ENCODE measurements at regions not wholly inside any gene's neighbourhood (a gene's known extent, or its start where the extent isn't known, plus 50 kb on each side); places are given as distances from the start of the nearest gene placed in this dataset.

DNA sequence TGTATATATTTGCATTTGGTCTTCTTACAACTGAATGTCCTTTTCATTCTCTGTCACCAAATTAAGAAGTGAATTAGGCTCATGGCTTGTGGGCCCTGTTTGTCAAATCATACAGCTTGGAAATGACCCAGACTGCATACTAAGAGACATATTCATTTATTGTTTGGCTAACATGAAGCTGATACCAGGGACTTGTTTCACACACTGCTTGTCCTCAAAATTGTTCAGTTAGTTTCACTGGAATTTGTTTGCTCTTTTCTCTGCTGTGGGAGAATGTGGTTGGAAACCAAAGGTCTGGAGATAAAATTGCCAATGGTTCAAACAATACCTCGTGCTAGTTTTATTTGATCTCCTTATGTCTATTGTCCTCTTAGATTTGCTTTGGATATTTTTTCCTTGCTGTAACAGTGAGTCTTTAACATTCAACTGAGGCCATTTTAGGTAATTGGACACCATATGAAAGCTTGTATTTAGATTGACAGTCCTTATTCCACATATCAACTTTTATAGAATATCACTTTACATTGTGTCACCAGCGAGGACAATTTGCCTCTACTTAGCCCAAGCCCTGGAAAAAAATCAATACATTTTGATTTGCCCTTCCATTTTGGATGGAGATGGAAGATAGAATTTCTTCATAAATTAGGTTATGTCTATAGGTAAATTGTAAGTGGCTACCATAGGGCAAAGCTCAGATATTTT is 144.3 kb upstream of the MTAP start:
- DNase-seq (ENCODE audit: low read depth in 3 of 3, low spot score in 2 of 3), result no peak

GRCh38 chr9:21660976-21661375 is 141.5 kb upstream of the MTAP start:
- no peak for DNase-seq (ENCODE audit: low read depth in 3 of 3, low spot score in 2 of 3)

GRCh38 chr9:21661626-21662025 is 140.8 kb upstream of the MTAP start:
- no peak for DNase-seq (ENCODE audit: low read depth in 3 of 3, low spot score in 2 of 3)

DNA sequence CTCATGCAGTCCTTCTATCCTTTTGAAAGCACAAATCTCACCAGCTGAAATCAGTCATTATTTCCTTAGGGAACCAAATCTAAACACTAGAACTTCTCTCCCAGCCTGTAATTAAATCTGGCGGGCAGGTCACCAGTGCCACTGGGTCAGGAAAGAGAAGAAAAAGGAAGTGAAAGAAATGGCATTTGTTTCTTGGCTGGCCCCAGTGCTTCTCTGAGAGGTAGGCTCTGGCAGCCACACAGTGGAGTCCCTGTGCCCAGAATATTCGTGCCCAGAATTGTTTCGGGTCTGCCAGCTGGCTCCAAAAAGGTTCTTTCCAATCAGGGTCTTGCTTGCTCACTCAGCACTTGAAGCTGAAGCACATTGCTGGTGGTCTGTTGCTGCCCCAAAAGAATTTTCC is 133.9 kb upstream of the MTAP start:
- no peak for DNase-seq (ENCODE audit: low read depth in 3 of 3, low spot score in 2 of 3)

- DNase-seq (ENCODE audit: low read depth in 3 of 3, low spot score in 2 of 3), result no peak
Measured at GRCh38 chr9:21669701-21670100, 132.7 kb upstream of the MTAP start.

- no peak for DNase-seq (ENCODE audit: low read depth in 3 of 3, low spot score in 2 of 3)
Measured at GRCh38 chr9:21670374-21670773, 132.1 kb upstream of the MTAP start.

DNA sequence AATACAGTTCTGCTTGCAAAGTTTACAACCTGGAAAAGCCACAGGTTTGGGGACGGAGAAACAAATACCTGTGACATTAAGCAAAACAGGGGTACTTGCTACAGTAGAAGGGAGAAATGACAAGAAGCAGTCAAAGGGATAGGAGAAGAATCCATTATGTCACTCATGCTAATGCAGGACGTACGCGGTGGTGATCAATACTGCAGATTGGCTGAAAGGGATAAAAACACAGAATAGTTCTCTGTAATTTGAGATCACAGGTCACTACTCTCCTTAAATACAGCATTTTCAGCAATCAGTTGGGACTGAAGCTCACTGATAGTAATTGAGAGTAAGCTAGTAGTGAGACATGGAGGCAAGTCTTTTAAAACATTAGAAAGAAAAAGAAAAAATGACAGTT is 130.3 kb upstream of the MTAP start:
- no peak for DNase-seq (ENCODE audit: low read depth in 3 of 3, low spot score in 2 of 3)

DNA sequence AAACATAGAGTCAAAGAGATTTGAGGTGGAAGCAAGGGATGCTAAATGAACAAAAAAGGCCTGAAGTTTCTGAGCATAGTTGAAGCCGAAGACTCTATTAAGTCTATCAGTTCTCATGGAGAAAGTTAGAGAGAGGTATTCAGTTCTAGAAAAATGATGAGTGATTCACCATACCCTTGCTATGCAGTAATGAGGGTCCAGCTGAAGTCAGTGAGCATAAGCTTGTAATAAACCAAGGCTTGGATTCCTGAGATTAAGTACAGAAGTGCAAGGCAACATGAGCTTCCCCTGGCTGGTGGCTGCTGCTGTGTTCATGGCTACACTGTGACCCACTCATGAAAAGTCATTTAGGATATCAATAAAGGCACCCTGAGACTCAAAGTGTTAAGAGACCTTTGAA is 129.7 kb upstream of the MTAP start:
- DNase-seq (ENCODE audit: low read depth in 3 of 3, low spot score in 2 of 3), result no peak

- no peak for DNase-seq (ENCODE audit: low read depth in 3 of 3, low spot score in 2 of 3)
Measured at GRCh38 chr9:21674894-21675293, 127.5 kb upstream of the MTAP start.

- DNase-seq (ENCODE audit: low read depth in 3 of 3, low spot score in 2 of 3), result no peak
Measured at GRCh38 chr9:21677387-21677786, 125.0 kb upstream of the MTAP start.

GRCh38 chr9:21677834-21678233 is 124.6 kb upstream of the MTAP start:
- no peak for DNase-seq (ENCODE audit: low read depth in 3 of 3, low spot score in 2 of 3)

GRCh38 chr9:21679432-21679831 is 123.0 kb upstream of the MTAP start:
- DNase-seq (ENCODE audit: low read depth in 3 of 3, low spot score in 2 of 3), result no peak

GRCh38 chr9:21680590-21680989 is 121.8 kb upstream of the MTAP start:
- no peak for DNase-seq (ENCODE audit: low read depth in 3 of 3, low spot score in 2 of 3)

- no peak for DNase-seq (ENCODE audit: low read depth in 3 of 3, low spot score in 2 of 3)
Measured at GRCh38 chr9:21681641-21682040, 120.8 kb upstream of the MTAP start.

- DNase-seq (ENCODE audit: low read depth in 3 of 3, low spot score in 2 of 3), result no peak
Measured at GRCh38 chr9:21682381-21682780, 120.1 kb upstream of the MTAP start.

GRCh38 chr9:21682981-21683380 is 119.5 kb upstream of the MTAP start:
- DNase-seq (ENCODE audit: low read depth in 3 of 3, low spot score in 2 of 3), result no peak

- no peak for DNase-seq (ENCODE audit: low read depth in 3 of 3, low spot score in 2 of 3)
Measured at GRCh38 chr9:21683484-21684175, 118.8 kb upstream of the MTAP start.

GRCh38 chr9:21684231-21684630 is 118.2 kb upstream of the MTAP start:
- no peak for DNase-seq (ENCODE audit: low read depth in 3 of 3, low spot score in 2 of 3)

DNA sequence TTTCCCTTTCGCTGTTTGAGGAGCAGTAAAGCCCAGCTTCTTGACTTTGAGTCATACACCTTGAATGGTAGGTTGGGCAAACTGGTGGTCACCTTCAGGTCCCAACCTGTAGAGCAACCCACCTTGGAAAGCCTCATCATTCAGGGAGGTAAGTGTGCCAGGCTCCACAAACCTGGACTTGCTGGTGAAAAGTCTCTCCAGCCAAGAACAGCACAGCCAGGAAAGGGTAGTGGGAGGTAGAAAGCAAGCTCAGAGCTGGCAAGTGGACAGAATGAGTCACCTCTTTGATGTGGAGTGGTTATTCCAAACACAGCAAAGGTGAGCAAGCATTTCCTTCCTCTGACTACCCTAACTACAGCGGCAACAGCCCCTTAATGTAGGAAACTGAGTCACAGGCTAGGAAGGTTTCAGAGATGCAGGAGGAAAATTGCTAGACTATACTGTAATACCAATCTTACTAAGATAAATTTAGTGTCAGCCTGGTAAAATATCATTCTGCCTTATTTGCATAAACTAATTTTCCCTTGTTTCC is 117.5 kb upstream of the MTAP start:
- no peak for DNase-seq (ENCODE audit: low read depth in 3 of 3, low spot score in 2 of 3)

DNA sequence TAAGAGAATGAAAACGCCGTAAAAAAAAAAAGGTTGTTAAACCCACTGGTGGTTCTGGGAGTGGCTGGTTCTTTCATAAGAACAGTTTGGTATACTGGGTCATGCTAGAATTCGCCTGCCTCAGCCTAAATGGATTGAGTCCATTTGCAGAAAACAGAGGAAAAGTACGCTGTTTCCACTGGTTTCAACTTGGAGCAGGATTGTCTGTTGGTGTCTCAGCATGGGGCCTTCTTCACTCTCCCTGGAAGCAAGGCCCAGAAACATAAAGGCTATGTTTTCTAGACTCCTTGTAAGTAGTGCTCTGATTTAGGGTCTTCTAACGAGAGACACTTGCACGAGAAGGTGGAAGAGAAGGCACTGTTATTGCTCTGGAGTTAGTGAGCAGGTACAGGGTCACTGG is 116.9 kb upstream of the MTAP start:
- no peak for DNase-seq (ENCODE audit: low read depth in 3 of 3, low spot score in 2 of 3)

DNA sequence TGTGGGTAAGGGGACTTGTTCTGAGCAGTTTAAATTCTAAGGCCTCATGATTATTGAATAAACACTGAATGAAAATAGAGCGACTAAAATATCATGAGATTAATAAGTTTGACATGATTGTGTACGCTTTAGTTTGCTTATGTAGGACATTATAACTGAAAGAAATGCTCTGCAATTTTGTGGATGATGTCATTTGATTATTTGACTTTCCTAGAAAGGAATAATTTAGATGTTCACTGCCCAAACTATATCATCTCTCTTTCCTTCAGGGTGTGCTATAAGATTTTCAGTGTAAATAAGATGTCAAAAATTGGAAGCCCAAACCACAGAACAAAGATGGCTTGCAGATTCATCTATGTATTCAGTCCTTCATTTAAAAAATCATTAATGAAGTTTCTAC is 115.7 kb upstream of the MTAP start:
- no peak for DNase-seq (ENCODE audit: low read depth in 3 of 3, low spot score in 2 of 3)

DNA sequence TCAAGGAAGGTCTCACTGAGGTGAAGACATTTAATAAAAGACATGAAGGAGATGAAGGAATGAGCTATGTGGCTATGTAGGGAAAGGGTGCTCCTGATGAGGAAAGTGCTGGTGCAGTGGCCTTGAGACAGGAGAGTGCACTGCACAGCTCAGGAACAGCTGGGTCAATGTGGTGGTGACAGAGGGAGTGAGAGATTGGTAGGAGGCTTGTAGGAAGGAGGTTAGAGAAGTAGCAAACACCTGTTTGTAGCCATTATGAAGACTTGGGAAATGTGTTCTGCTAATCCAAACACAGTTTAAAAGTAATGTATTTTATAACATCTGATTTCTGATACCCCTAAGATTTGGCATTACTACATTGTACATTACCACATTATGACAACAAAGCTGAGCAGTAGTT is 115.1 kb upstream of the MTAP start:
- DNase-seq (ENCODE audit: low read depth in 3 of 3, low spot score in 2 of 3), result no peak

Data from right renal cortex interstitium (tissue), 3 donors.